HG03558 (cell line): ENCODE measurements at regions not wholly inside any gene's neighbourhood (a gene's known extent, or its start where the extent isn't known, plus 50 kb on each side); places are given as distances from the start of the nearest gene placed in this dataset.
A peak's percentile ranks its signal among the peaks of the same experiment; 100 is the strongest.

Source experiments
- ATAC-seq: cut with Tn5 transposase; IDR thresholded peaks from one replicate; pipeline ENCODE4 v1.9.1; 2021; ENCODE audit warnings: moderate number of reproducible peaks; ENCODE audit not compliant: unreplicated experiment; ENCODE audit errors: extremely low read depth

GRCh38 chr3:180280555-180280954 is 243.8 kb upstream of the PEX5L start:
- no peak for ATAC-seq

GRCh38 chr3:180282386-180282785 is 245.6 kb upstream of the PEX5L start:
- ATAC-seq, result no peak

GRCh38 chr3:180283251-180283650 is 246.5 kb upstream of the PEX5L start:
- ATAC-seq, result no peak

GRCh38 chr3:180284331-180285110 is 247.8 kb upstream of the PEX5L start:
- no peak for ATAC-seq

- no peak for ATAC-seq
Observed at GRCh38 chr3:180287703-180288102, 251.0 kb upstream of the PEX5L start.

GRCh38 chr3:180288816-180289215 is 252.1 kb upstream of the PEX5L start:
- no peak for ATAC-seq

GRCh38 chr3:180290300-180290699 is 253.6 kb upstream of the PEX5L start:
- peak; percentile 40 for ATAC-seq

GRCh38 chr3:180294282-180295027 is 257.7 kb upstream of the PEX5L start:
- no peak for ATAC-seq

GRCh38 chr3:180295811-180296210 is 259.1 kb upstream of the PEX5L start:
- no peak for ATAC-seq

GRCh38 chr3:180296971-180297370 is 260.2 kb upstream of the PEX5L start:
- ATAC-seq, result no peak

GRCh38 chr3:180306155-180306554 is 269.4 kb upstream of the PEX5L start:
- no peak for ATAC-seq

- ATAC-seq, result no peak
Observed at GRCh38 chr3:180306691-180307090, 270.0 kb upstream of the PEX5L start.

- no peak for ATAC-seq
Observed at GRCh38 chr3:180311242-180311641, 274.5 kb upstream of the PEX5L start.

GRCh38 chr3:180316321-180316720 is 279.6 kb upstream of the PEX5L start:
- ATAC-seq, result no peak

GRCh38 chr3:180319461-180319860 is 282.5 kb upstream of the TTC14 start:
- ATAC-seq, result no peak

GRCh38 chr3:180320631-180321030 is 281.3 kb upstream of the TTC14 start:
- no peak for ATAC-seq

- no peak for ATAC-seq
Observed at GRCh38 chr3:180321534-180321933, 280.4 kb upstream of the TTC14 start.

GRCh38 chr3:180322829-180323228 is 279.1 kb upstream of the TTC14 start:
- ATAC-seq, result no peak

GRCh38 chr3:180324791-180325190 is 277.2 kb upstream of the TTC14 start:
- no peak for ATAC-seq

- no peak for ATAC-seq
Observed at GRCh38 chr3:180325533-180325932, 276.4 kb upstream of the TTC14 start.

GRCh38 chr3:180325958-180326357 is 276.0 kb upstream of the TTC14 start:
- ATAC-seq, result no peak

- ATAC-seq, result peak; percentile 83
Observed at GRCh38 chr3:180329187-180329586, 272.8 kb upstream of the TTC14 start.
